ENCODE measurements at regions not wholly inside any gene's neighbourhood (a gene's known extent, or its start where the extent isn't known, plus 50 kb on each side); places are given as distances from the start of the nearest gene placed in this dataset.

- no peak for DNase-seq
These were observed 588.4 kb upstream of the BTBD3 start for GRCh38 chr20:11329271-11329670.

GRCh38 chr20:11331096-11331495 lies 586.6 kb upstream of the BTBD3 start:
- DNase-seq = no peak

- DNase-seq = no peak
These were observed 585.3 kb upstream of the BTBD3 start for GRCh38 chr20:11332381-11332780.

GRCh38 chr20:11333634-11334033 lies 584.1 kb upstream of the BTBD3 start:
- DNase-seq = no peak

GRCh38 chr20:11337361-11338130 lies 580.1 kb upstream of the BTBD3 start:
- no peak for DNase-seq

- no peak for DNase-seq
These were observed 579.0 kb upstream of the BTBD3 start for GRCh38 chr20:11338496-11339306.

- DNase-seq = no peak
These were observed 572.8 kb upstream of the BTBD3 start for GRCh38 chr20:11344939-11345338.

GRCh38 chr20:11347738-11348137 lies 570.0 kb upstream of the BTBD3 start:
- DNase-seq = no peak

- no peak for DNase-seq
These were observed 567.3 kb upstream of the BTBD3 start for GRCh38 chr20:11350126-11351005.

GRCh38 chr20:11352041-11352440 lies 565.7 kb upstream of the BTBD3 start:
- no peak for DNase-seq

GRCh38 chr20:11354846-11355245 lies 562.8 kb upstream of the BTBD3 start:
- no peak for DNase-seq

- DNase-seq = no peak
These were observed 562.3 kb upstream of the BTBD3 start for GRCh38 chr20:11355345-11355744.

- DNase-seq = no peak
These were observed 561.6 kb upstream of the BTBD3 start for GRCh38 chr20:11356061-11356460.

- no peak for DNase-seq
These were observed 555.2 kb upstream of the BTBD3 start for GRCh38 chr20:11362450-11362849.

- no peak for DNase-seq
These were observed 553.0 kb upstream of the BTBD3 start for GRCh38 chr20:11364736-11365135.

- DNase-seq = no peak
These were observed 551.0 kb upstream of the BTBD3 start for GRCh38 chr20:11366660-11367059.

- no peak for DNase-seq
These were observed 549.2 kb upstream of the BTBD3 start for GRCh38 chr20:11368499-11368898.

- no peak for DNase-seq
These were observed 548.6 kb upstream of the BTBD3 start for GRCh38 chr20:11368965-11369711.

GRCh38 chr20:11371831-11372230 lies 545.9 kb upstream of the BTBD3 start:
- DNase-seq = no peak

- DNase-seq = no peak
These were observed 544.6 kb upstream of the BTBD3 start for GRCh38 chr20:11372876-11373790.

GRCh38 chr20:11375335-11375734 lies 542.4 kb upstream of the BTBD3 start:
- no peak for DNase-seq

Data from SHP77 (cell line).